ENCODE measurements at regions not wholly inside any gene's neighbourhood (a gene's known extent, or its start where the extent isn't known, plus 50 kb on each side); places are given as distances from the start of the nearest gene placed in this dataset.
A peak's percentile ranks its signal among the peaks of the same experiment; 100 is the strongest.

DNA sequence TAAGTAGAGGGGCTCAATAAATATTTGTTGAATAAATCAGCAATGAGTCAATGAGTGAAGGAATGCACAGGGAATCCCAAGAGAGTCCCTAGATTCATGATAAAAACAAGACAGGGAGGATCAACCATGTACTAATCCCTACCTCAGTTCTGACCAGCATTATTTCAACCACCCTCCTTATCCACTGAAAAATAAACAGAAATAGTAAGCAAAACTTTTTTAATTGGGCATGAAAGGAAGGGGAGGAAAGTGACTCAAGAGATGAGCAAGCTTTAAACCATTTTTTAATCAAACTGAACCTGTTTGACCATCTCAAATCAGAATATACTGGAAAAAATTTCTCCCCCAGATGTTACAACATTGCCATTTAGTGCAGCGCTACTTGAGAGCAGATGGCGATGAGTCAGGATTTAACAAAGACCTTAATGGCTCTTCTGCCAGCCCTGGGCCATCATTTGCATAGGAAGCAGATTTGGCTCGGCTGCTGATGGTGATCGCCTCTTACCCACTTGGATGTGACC, 194.8 kb upstream of the SLC30A5 start:
- TF ChIP-seq CTCF (IDR thresholded peaks at IDR 0.05; ENCODE audit: low read depth, low read length, missing control alignments): no peak
- in situ Hi-C loops (cut with HindIII; ENCODE audit: low pct_ligation_motif_present, low sequenced_read_pairs): no loop called here
- peak overlapping the region; percentile 33 for H3K27ac ChIP-seq
- H3K27me3 ChIP-seq (replicated peaks): no peaks in the 10 kb centered on the region
- H3K36me3 ChIP-seq (replicated peaks): no peaks in the 10 kb centered on the region
- peak; percentile 62 for DNase-seq
- no peak overlapping the region for H3K4me3 ChIP-seq (ENCODE audit: low read depth, low read length)

DNA sequence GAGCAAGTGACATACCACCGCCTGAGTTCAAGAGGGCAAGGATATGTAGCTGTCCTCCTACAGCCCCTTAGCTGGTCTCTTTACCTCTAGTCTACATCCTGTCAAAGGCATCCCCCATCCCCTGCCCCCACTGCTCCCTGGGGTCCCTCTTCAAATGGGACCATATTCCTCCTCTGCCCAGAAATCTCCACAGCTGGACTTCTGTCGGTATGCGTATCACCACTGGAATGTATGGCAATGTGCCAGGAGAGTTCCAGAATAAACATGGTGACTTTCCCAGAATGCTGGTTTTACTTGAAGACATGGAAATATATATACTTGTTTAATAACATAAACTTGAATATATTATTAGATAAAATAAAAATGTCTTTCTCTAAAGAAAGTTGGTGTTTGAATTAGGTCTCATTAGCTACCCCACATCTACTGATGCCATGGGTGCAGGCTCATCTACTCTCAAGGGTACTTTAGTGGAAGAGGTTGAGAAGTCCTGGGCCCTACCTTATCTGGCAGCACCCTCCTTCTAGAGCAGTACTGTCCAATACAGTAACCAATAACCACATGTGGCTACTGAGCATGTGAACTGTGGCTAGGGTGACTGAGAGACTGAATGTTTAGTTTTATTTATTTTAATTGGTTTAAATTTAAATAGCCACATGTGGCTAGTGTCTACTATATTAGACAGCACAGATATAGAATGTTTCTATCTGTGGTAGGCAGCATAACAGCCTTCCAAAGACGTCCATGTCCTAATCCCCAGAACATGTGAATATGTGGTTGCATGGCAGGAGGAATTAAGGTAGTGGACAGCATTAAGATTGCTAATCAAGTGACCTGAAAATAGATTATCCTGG, 181.7 kb upstream of the SLC30A5 start:
- in situ Hi-C loops (cut with HindIII; ENCODE audit: low pct_ligation_motif_present, low sequenced_read_pairs): no loop called here
- no peak overlapping the region for H3K4me3 ChIP-seq (ENCODE audit: low read depth, low read length)
- no peaks in the 10 kb centered on the region for H3K27me3 ChIP-seq (replicated peaks)
- no peak overlapping the region for H3K27ac ChIP-seq
- TF ChIP-seq CTCF (IDR thresholded peaks at IDR 0.05; ENCODE audit: low read depth, low read length, missing control alignments): no peak
- no peaks in the 10 kb centered on the region for H3K36me3 ChIP-seq (replicated peaks)
- peak; percentile 85 for DNase-seq

- H3K36me3 ChIP-seq (replicated peaks): no peaks in the 10 kb centered on the region
- in situ Hi-C loops (cut with HindIII; ENCODE audit: low pct_ligation_motif_present, low sequenced_read_pairs): no loop called here
- H3K4me3 ChIP-seq (ENCODE audit: low read depth, low read length): no peak overlapping the region
These were observed 178.7 kb upstream of the SLC30A5 start for GRCh38 chr5:68915079-68915478.

DNA sequence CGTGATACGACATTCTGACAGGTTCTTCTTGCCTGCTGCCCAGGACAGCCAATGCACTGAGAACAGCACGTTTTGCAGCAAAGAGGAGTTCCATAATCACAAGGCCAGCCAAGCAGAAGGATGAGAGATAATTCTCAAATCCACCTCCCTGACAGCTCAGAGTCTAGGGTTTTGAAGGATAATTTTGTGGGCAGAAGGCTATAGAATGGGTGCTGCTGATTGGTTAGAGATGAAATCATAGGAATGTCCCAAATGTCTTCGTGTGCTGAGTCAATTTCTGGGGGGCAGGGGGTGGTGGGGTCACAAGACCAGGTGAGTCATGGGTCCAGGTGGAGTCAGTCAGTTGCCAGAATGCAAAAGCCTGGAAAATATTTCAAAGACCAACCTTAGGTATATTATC, 175.5 kb upstream of the SLC30A5 start:
- H3K27ac ChIP-seq: no peak overlapping the region
- in situ Hi-C loops (cut with HindIII; ENCODE audit: low pct_ligation_motif_present, low sequenced_read_pairs): no loop called here
- H3K27me3 ChIP-seq (replicated peaks): no peaks in the 10 kb centered on the region
- no peaks in the 10 kb centered on the region for H3K36me3 ChIP-seq (replicated peaks)
- DNase-seq: no peak
- no peak overlapping the region for H3K4me3 ChIP-seq (ENCODE audit: low read depth, low read length)
- TF ChIP-seq CTCF (IDR thresholded peaks at IDR 0.05; ENCODE audit: low read depth, low read length, missing control alignments): no peak

More at GRCh38 chr5:68915079-68915478, 178.7 kb upstream of the SLC30A5 start:
- Histone ChIP-seq H3K27me3 (replicated peaks) (no peaks in the 10 kb centered on the region), H3K27ac (no peak overlapping the region)
- DNase-seq: no peak
- no peak for TF ChIP-seq CTCF (IDR thresholded peaks at IDR 0.05; ENCODE audit: low read depth, low read length, missing control alignments)

- no peak overlapping the region for H3K4me3 ChIP-seq (ENCODE audit: low read depth, low read length)
- no peak for TF ChIP-seq CTCF (IDR thresholded peaks at IDR 0.05; ENCODE audit: low read depth, low read length, missing control alignments)
- DNase-seq: no peak
- no peaks in the 10 kb centered on the region for H3K36me3 ChIP-seq (replicated peaks)
- H3K27me3 ChIP-seq (replicated peaks): no peaks in the 10 kb centered on the region
- in situ Hi-C loops (cut with HindIII; ENCODE audit: low pct_ligation_motif_present, low sequenced_read_pairs): no loop called here
- no peak overlapping the region for H3K27ac ChIP-seq
These were observed 173.8 kb upstream of the SLC30A5 start for GRCh38 chr5:68919988-68920490.
